ENCODE measurements at regions not wholly inside any gene's neighbourhood (a gene's known extent, or its start where the extent isn't known, plus 50 kb on each side); places are given as distances from the start of the nearest gene placed in this dataset.

DNA sequence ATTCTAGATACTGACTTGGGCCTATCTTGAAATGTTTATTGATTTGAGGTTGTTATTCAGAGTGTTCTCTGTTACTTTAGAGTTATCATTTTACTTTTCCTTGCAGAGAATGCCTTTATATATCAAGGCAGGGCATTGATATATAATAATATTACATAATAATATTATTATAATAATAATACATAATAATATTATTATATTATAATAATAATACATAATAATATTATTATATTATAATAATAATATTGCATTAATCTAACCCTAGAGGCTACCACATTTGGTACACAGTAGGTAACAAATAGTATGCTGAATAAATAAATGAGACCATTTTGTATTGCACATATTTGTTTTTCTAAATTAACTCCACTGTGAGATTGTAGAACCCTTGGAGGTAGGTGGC, 216.3 kb downstream of the EFHB start:
- H3K27me3 ChIP-seq (ENCODE audit: insufficient read depth, poor library complexity, severe bottlenecking): no peaks in the 10 kb centered on the region
- no peak for DNase-seq (ENCODE audit: low read depth in 1 of 2, low spot score in 1 of 2)
- TF ChIP-seq, protein P1, sequence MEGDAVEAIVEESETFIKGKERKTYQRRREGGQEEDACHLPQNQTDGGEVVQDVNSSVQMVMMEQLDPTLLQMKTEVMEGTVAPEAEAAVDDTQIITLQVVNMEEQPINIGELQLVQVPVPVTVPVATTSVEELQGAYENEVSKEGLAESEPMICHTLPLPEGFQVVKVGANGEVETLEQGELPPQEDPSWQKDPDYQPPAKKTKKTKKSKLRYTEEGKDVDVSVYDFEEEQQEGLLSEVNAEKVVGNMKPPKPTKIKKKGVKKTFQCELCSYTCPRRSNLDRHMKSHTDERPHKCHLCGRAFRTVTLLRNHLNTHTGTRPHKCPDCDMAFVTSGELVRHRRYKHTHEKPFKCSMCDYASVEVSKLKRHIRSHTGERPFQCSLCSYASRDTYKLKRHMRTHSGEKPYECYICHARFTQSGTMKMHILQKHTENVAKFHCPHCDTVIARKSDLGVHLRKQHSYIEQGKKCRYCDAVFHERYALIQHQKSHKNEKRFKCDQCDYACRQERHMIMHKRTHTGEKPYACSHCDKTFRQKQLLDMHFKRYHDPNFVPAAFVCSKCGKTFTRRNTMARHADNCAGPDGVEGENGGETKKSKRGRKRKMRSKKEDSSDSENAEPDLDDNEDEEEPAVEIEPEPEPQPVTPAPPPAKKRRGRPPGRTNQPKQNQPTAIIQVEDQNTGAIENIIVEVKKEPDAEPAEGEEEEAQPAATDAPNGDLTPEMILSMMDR (IDR thresholded peaks at IDR 0.05; ENCODE audit: insufficient read depth, low read length): no peak
- TF ChIP-seq, protein P2, sequence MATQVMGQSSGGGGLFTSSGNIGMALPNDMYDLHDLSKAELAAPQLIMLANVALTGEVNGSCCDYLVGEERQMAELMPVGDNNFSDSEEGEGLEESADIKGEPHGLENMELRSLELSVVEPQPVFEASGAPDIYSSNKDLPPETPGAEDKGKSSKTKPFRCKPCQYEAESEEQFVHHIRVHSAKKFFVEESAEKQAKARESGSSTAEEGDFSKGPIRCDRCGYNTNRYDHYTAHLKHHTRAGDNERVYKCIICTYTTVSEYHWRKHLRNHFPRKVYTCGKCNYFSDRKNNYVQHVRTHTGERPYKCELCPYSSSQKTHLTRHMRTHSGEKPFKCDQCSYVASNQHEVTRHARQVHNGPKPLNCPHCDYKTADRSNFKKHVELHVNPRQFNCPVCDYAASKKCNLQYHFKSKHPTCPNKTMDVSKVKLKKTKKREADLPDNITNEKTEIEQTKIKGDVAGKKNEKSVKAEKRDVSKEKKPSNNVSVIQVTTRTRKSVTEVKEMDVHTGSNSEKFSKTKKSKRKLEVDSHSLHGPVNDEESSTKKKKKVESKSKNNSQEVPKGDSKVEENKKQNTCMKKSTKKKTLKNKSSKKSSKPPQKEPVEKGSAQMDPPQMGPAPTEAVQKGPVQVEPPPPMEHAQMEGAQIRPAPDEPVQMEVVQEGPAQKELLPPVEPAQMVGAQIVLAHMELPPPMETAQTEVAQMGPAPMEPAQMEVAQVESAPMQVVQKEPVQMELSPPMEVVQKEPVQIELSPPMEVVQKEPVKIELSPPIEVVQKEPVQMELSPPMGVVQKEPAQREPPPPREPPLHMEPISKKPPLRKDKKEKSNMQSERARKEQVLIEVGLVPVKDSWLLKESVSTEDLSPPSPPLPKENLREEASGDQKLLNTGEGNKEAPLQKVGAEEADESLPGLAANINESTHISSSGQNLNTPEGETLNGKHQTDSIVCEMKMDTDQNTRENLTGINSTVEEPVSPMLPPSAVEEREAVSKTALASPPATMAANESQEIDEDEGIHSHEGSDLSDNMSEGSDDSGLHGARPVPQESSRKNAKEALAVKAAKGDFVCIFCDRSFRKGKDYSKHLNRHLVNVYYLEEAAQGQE (IDR thresholded peaks at IDR 0.05; ENCODE audit: insufficient replicate concordance, low read depth): no peak
- no peak for TF ChIP-seq POLR2AphosphoS5 (IDR thresholded peaks at IDR 0.05; ENCODE audit: low read depth)
- TF ChIP-seq SPI1 (IDR thresholded peaks at IDR 0.05; ENCODE audit: borderline replicate concordance, low read depth): no peak
- TF ChIP-seq GABPA (IDR thresholded peaks at IDR 0.05; ENCODE audit: low read depth): no peak
- no peak overlapping the region for H3K27ac ChIP-seq (replicated peaks)
- H3K4me3 ChIP-seq (replicated peaks; ENCODE audit: insufficient read depth, low read length): no peak overlapping the region

DNA sequence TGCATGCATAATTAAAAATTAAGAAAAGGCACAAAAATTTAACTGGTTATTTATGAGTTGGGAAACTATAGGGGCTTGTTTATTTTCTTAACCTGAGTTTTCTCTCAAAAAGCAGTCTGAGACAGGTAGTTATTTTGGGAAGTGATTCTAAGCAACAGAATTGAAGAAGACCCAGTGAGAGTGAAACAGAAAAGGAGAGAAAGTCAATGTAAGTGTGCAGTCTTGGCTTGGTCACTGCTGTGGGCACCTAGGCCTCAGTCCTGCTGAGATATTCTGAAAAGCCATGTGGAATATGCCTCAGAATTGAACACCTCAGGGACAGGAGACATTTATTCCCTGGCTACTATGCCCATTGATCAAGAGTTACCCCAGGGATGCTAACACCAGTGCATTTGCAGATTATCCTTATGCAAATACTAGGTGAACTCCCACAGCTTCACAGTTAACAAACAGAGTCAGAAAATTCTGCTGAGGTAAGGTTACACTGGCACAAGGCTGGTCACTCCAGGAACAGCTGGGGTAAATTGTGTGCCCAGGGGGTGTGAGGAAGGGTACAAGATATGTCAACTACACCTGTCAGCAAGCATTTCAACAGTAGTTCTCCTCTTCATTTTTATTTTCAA, 222.7 kb downstream of the EFHB start:
- TF ChIP-seq POLR2AphosphoS5 (IDR thresholded peaks at IDR 0.05; ENCODE audit: low read depth): no peak
- no peak for TF ChIP-seq SPI1 (IDR thresholded peaks at IDR 0.05; ENCODE audit: borderline replicate concordance, low read depth)
- TF ChIP-seq, protein P2 (IDR thresholded peaks at IDR 0.05; ENCODE audit: insufficient replicate concordance, low read depth): no peak
- TF ChIP-seq GABPA (IDR thresholded peaks at IDR 0.05; ENCODE audit: low read depth): no peak
- TF ChIP-seq, protein P1 (IDR thresholded peaks at IDR 0.05; ENCODE audit: insufficient read depth, low read length): no peak
- Histone ChIP-seq H3K27ac (replicated peaks) (no peak overlapping the region), H3K27me3 (ENCODE audit: insufficient read depth, poor library complexity, severe bottlenecking) (no peaks in the 10 kb centered on the region), H3K4me3 (replicated peaks; ENCODE audit: insufficient read depth, low read length) (no peak overlapping the region)
- DNase-seq (ENCODE audit: low read depth in 1 of 2, low spot score in 1 of 2): no peak

DNA sequence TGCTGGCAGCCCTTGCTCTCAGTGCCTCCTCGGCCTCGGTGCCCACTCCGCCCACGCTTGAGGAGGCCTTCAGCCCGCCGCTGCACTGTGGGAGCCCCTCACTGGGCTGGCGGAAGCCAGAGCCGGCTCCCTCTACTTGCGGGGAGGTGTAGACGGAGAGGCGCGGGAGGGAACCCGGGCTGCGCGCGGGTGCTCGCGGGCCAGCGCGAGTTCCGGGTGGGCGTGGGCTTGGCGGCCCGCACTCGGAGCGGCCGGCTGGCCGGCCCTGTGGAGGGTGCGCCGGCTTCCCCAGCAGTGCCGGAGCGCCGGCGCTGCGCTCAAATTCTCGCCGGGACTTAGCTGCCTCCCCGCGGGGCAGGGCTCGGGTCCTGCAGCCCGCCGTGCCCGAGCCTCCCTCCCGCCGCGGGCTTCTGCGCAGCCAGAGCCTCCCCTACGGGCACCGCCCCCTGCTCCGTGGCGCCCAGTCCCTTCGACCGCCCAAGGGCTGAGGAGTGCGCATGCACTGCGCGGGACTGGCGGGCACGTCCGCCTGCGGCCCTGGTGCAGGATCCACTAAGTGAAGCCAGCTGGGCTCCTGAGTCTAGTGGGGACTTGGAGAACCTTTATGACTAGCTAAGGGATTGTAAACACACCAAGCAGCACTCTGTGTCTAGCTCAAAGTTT, 231.5 kb downstream of the EFHB start:
- no peaks in the 10 kb centered on the region for H3K27me3 ChIP-seq (ENCODE audit: insufficient read depth, poor library complexity, severe bottlenecking)
- no peak overlapping the region for H3K27ac ChIP-seq (replicated peaks)
- no peak for TF ChIP-seq SPI1 (IDR thresholded peaks at IDR 0.05; ENCODE audit: borderline replicate concordance, low read depth)
- TF ChIP-seq, protein P1 (IDR thresholded peaks at IDR 0.05; ENCODE audit: insufficient read depth, low read length): no peak
- TF ChIP-seq POLR2AphosphoS5 (IDR thresholded peaks at IDR 0.05; ENCODE audit: low read depth): no peak
- TF ChIP-seq GABPA (IDR thresholded peaks at IDR 0.05; ENCODE audit: low read depth): no peak
- TF ChIP-seq, protein P2 (IDR thresholded peaks at IDR 0.05; ENCODE audit: insufficient replicate concordance, low read depth): no peak
- DNase-seq (ENCODE audit: low read depth in 1 of 2, low spot score in 1 of 2): no peak
- H3K4me3 ChIP-seq (replicated peaks; ENCODE audit: insufficient read depth, low read length): no peak overlapping the region
